Panc1 (cell line): ENCODE measurements at regions not wholly inside any gene's neighbourhood (a gene's known extent, or its start where the extent isn't known, plus 50 kb on each side); places are given as distances from the start of the nearest gene placed in this dataset.

Source experiments
- ATAC-seq: fragments of 200-7000 bp; cut with Tn5 transposase; 2 replicates; pipeline ENCODE4 v1.9.1; 2020; ENCODE audit warnings: mild to moderate bottlenecking, moderate library complexity
- BruUV-seq: library from RNA; stranded (reverse); fragments of 400-500 nt; replicated peaks from 2 replicates; lab custom pipeline; 2021; lab: Mats Ljungman, UMichigan
- CTCF ChIA-PET: fragments of 300-600 bp; sonication (Branson Sonifier 250); formaldehyde crosslinking; loops from one replicate; lab custom pipeline; 2022; ENCODE audit warnings: antibody characterized with exemption; lab: Charles Lee
- POLR2A ChIA-PET: fragments of 300-600 bp; sonication (Branson Sonifier 250); formaldehyde crosslinking; loops from one replicate; lab custom pipeline; 2022; ENCODE audit warnings: antibody characterized with exemption; lab: Charles Lee
- DNase-seq: peaks from one replicate; pipeline ENCODE4 v3.0.0-alpha.2; 2010; ENCODE audit warnings: low read depth, low spot score
- H3K27ac ChIP-seq: 2 replicates; pipeline ENCODE4 v1.5.1; 2011; ENCODE audit warnings: mild to moderate bottlenecking, low read length, inconsistent platforms
- H3K27me3 ChIP-seq: fragments of 200-500 bp; sonication (Bioruptor generic); 2 replicates; pipeline ENCODE4 v1.6.0; 2014; ENCODE audit warnings: low read length, inconsistent platforms; ENCODE audit not compliant: control insufficient read depth, insufficient read depth
- H3K36me3 ChIP-seq: fragments of 200-500 bp; sonication (Bioruptor generic); 2 replicates; pipeline ENCODE4 v1.5.1; 2014; ENCODE audit warnings: inconsistent platforms, mild to moderate bottlenecking, low read length, moderate library complexity; ENCODE audit not compliant: control insufficient read depth, insufficient read depth
- H3K4me1 ChIP-seq: 2 replicates; pipeline ENCODE4 v1.5.1; 2011; ENCODE audit warnings: inconsistent platforms, mild to moderate bottlenecking, low read length, moderate library complexity; ENCODE audit not compliant: control insufficient read depth, insufficient read depth
- H3K4me3 ChIP-seq, 2 experiments: 2 replicates each; pipeline ENCODE4 v1.5.1; 2011 to 2012; ENCODE audit warnings: low read depth in 2 of 2, low read length in 2 of 2, mild to moderate bottlenecking in 2 of 2, inconsistent platforms in 1 of 2, moderate library complexity in 1 of 2
- H3K9me3 ChIP-seq: fragments of 200-500 bp; sonication (Bioruptor generic); 2 replicates; pipeline ENCODE4 v1.5.1; 2014; ENCODE audit warnings: low read depth, mild to moderate bottlenecking, inconsistent platforms, low read length, moderate library complexity; ENCODE audit not compliant: control insufficient read depth, insufficient read depth
- POLR2AphosphoS5 ChIP-seq: IDR thresholded peaks from 2 replicates; pipeline ENCODE4 v1.6.1; 2012; ENCODE audit warnings: mild to moderate bottlenecking, low read depth, low read length, moderate library complexity
- SIN3A ChIP-seq: IDR thresholded peaks from 2 replicates; pipeline ENCODE4 v1.6.1; 2012; ENCODE audit warnings: low read depth, mild to moderate bottlenecking, low read length, moderate library complexity, borderline replicate concordance; ENCODE audit not compliant: insufficient read depth
- TCF7L2 ChIP-seq: IDR thresholded peaks from 2 replicates; pipeline ENCODE4 v1.6.1; 2011; ENCODE audit warnings: mild to moderate bottlenecking, low read depth, low read length, inconsistent platforms
- in situ Hi-C: cut with HindIII; loops from 2 replicates; pipeline ENCODE4 v1.10.0; 2016; ENCODE audit warnings: low sequenced_read_pairs, low pct_unique_long_range_greater_than_20kb
- intact Hi-C: fragments of 100-400 bp; cut with micrococcal nuclease; formaldehyde crosslinking; loops from one replicate; pipeline ENCODE4 v1.10.0; 2022; ENCODE audit not compliant: unreplicated experiment
- TF ChIP-seq, protein P1 (sequence below): fragments of 450-650 bp; IDR thresholded peaks from 2 replicates; pipeline ENCODE4 v1.5.1; 2017; ENCODE audit warnings: mild to moderate bottlenecking
- TF ChIP-seq, protein P2 (sequence below), 2 experiments: IDR thresholded peaks; 2 replicates each; pipeline ENCODE4 v1.6.1; 2011 to 2012; ENCODE audit warnings: low read depth in 2 of 2, control low read depth in 1 of 2, low read length in 1 of 2, mild to moderate bottlenecking in 1 of 2, moderate library complexity in 1 of 2; ENCODE audit not compliant: insufficient read depth in 1 of 2

DNA sequence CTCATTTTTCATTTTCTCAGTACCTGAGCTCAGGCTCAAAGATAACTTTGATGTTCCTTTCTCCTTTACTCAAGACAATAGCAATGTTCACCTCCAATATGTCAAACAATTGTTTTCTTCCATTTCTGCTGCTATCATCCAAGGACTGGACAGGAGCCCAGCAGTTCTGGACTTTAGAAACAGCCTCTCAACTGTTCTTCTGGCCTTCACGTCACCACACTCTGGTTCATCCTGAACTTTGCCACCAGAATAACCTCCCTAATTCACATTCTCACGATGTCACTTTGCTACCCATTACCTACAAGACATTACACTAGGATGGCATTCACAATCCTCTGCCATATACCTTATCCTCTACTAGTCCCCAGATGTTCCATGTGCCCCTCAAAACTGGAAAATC, 60.6 kb upstream of the PLEKHG1 start:
- Histone ChIP-seq H3K27me3 (no peaks in the 10 kb centered on the region), H3K9me3 (no peaks in the 10 kb centered on the region), H3K4me1 (no peaks in the 10 kb centered on the region), H3K36me3 (no peaks in the 10 kb centered on the region), H3K4me3 (no peak overlapping the region), H3K27ac (no peak overlapping the region)
- TF ChIP-seq SIN3A, result no peak
- no peak for TF ChIP-seq TCF7L2
- TF ChIP-seq, protein P1, sequence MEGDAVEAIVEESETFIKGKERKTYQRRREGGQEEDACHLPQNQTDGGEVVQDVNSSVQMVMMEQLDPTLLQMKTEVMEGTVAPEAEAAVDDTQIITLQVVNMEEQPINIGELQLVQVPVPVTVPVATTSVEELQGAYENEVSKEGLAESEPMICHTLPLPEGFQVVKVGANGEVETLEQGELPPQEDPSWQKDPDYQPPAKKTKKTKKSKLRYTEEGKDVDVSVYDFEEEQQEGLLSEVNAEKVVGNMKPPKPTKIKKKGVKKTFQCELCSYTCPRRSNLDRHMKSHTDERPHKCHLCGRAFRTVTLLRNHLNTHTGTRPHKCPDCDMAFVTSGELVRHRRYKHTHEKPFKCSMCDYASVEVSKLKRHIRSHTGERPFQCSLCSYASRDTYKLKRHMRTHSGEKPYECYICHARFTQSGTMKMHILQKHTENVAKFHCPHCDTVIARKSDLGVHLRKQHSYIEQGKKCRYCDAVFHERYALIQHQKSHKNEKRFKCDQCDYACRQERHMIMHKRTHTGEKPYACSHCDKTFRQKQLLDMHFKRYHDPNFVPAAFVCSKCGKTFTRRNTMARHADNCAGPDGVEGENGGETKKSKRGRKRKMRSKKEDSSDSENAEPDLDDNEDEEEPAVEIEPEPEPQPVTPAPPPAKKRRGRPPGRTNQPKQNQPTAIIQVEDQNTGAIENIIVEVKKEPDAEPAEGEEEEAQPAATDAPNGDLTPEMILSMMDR, result no peak
- TF ChIP-seq, protein P2, sequence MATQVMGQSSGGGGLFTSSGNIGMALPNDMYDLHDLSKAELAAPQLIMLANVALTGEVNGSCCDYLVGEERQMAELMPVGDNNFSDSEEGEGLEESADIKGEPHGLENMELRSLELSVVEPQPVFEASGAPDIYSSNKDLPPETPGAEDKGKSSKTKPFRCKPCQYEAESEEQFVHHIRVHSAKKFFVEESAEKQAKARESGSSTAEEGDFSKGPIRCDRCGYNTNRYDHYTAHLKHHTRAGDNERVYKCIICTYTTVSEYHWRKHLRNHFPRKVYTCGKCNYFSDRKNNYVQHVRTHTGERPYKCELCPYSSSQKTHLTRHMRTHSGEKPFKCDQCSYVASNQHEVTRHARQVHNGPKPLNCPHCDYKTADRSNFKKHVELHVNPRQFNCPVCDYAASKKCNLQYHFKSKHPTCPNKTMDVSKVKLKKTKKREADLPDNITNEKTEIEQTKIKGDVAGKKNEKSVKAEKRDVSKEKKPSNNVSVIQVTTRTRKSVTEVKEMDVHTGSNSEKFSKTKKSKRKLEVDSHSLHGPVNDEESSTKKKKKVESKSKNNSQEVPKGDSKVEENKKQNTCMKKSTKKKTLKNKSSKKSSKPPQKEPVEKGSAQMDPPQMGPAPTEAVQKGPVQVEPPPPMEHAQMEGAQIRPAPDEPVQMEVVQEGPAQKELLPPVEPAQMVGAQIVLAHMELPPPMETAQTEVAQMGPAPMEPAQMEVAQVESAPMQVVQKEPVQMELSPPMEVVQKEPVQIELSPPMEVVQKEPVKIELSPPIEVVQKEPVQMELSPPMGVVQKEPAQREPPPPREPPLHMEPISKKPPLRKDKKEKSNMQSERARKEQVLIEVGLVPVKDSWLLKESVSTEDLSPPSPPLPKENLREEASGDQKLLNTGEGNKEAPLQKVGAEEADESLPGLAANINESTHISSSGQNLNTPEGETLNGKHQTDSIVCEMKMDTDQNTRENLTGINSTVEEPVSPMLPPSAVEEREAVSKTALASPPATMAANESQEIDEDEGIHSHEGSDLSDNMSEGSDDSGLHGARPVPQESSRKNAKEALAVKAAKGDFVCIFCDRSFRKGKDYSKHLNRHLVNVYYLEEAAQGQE (IDR thresholded peaks at IDR 0.05; ENCODE audit: insufficient read depth in 1 of 2, low read depth in 2 of 2, low read length in 1 of 2), result no peak
- no peak for TF ChIP-seq POLR2AphosphoS5
- DNase-seq (no peak), ATAC-seq (no peak)
- intact Hi-C loops (no loop called here), in situ Hi-C loops (no loop called here)
- no TSS peak for BruUV-seq
- ChIA-PET CTCF (no interaction called here), POLR2A (no interaction called here)

DNA sequence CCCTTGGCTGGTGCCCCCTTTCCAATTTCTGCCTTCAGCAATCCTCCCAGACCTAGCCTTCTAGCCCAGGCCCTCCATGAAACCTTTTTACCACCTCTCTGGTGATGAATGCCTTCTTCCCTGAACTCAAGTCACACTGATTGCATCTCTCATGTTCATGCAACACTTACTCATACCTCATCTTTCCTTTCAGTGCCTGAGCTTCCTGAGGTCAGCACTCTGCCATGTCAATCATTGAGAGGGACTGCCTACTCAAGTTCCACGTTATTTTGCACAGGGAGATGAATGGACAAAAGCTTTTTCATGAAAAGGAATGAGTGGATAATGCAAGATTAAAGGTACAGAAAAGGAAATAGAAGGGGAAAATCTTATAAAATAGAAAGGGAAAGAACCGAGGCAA, 60.1 kb upstream of the PLEKHG1 start:
- DNase-seq (no peak), ATAC-seq (no peak)
- intact Hi-C loops, result no loop called here
- TF ChIP-seq, protein P2 (IDR thresholded peaks at IDR 0.05; ENCODE audit: insufficient read depth in 1 of 2, low read depth in 2 of 2, low read length in 1 of 2), result no peak
- TF ChIP-seq TCF7L2 (no peak), POLR2AphosphoS5 (no peak), SIN3A (no peak)
- TF ChIP-seq, protein P1, result no peak
- no peaks in the 10 kb centered on the region for H3K9me3 ChIP-seq
- no peak overlapping the region for H3K27ac ChIP-seq
- H3K36me3 ChIP-seq, result no peaks in the 10 kb centered on the region
- CTCF ChIA-PET, result no interaction called here
- in situ Hi-C loops, result no loop called here
- H3K27me3 ChIP-seq, result no peaks in the 10 kb centered on the region
- BruUV-seq, result no TSS peak
- H3K4me1 ChIP-seq, result no peaks in the 10 kb centered on the region
- no peak overlapping the region for H3K4me3 ChIP-seq
- POLR2A ChIA-PET, result no interaction called here
